A549 (cell line): ENCODE measurements at regions not wholly inside any gene's neighbourhood (a gene's known extent, or its start where the extent isn't known, plus 50 kb on each side); places are given as distances from the start of the nearest gene placed in this dataset.
A peak's percentile ranks its signal among the peaks of the same experiment; 100 is the strongest.

Experiments
- ATAC-seq, 2 experiments: fragments of 200-7000 bp in 1 of 2; fragments of >200 bp in 1 of 2; cut with Nextera tagmentation in 1 of 2; cut with Tn5 transposase in 1 of 2; 3 replicates each; pipeline versions ENCODE4 v1.8.0 to v1.9.1; 2018 to 2020; ENCODE audit warnings: mild to moderate bottlenecking in 1 of 2, moderate library complexity in 1 of 2
- CTCF ChIA-PET: fragments of 300-600 bp; sonication (Branson Sonifier 250); formaldehyde crosslinking; extraction: SDS; loops from one replicate; lab custom pipeline; 2021; ENCODE audit warnings: antibody characterized with exemption, inconsistent platforms; lab: Yijun Ruan, JAX
- POLR2A ChIA-PET: fragments of 350-600 bp; formaldehyde crosslinking; extraction: SDS; loops from one replicate; lab custom pipeline; 2021; ENCODE audit warnings: antibody characterized with exemption, inconsistent platforms; lab: Yijun Ruan, JAX
- DNase-seq, 2 experiments: peaks; one replicate each; pipeline versions ENCODE4 v3.0.0 to v3.0.0-alpha.2; 2011 to 2016; ENCODE audit warnings: low read depth in 1 of 2, low spot score in 1 of 2
- FAIRE-seq: peaks from 2 replicates; lab custom pipeline; 2011; peaks lifted over from hg19 to GRCh38; lab: Jason Lieb, UNC
- H3K27ac ChIP-seq, 2 experiments: fragments of >200 bp; sonication (Bioruptor Twin); formaldehyde crosslinking; 3 replicates each; pipeline ENCODE4 v1.5.1; 2016 to 2017
- H3K4me1 ChIP-seq: fragments of >200 bp; sonication (Bioruptor Twin); formaldehyde crosslinking; 3 replicates; pipeline ENCODE4 v1.6.1; 2016
- H3K4me2 ChIP-seq: fragments of >200 bp; sonication (Bioruptor Twin); formaldehyde crosslinking; 3 replicates; pipeline ENCODE4 v1.6.1; 2016
- H3K4me3 ChIP-seq: fragments of >200 bp; sonication (Bioruptor Twin); formaldehyde crosslinking; 3 replicates; pipeline ENCODE4 v1.5.1; 2016
- H3K9me3 ChIP-seq: fragments of >200 bp; sonication (Bioruptor Twin); formaldehyde crosslinking; 3 replicates; pipeline ENCODE4 v1.6.1; 2016
- CHD2 ChIP-seq: fragments of 150-350 bp; IDR thresholded peaks from 2 replicates; pipeline ENCODE4 v1.6.1; 2014; ENCODE audit warnings: low read length; ENCODE audit not compliant: partially characterized antibody
- CHD4 ChIP-seq: fragments of 200-600 bp; sonication (generic); IDR thresholded peaks from 2 replicates; pipeline ENCODE4 v1.6.1; 2016; ENCODE audit warnings: antibody characterized with exemption, mild to moderate bottlenecking, borderline replicate concordance
- CTCF ChIP-seq: fragments of >200 bp; sonication (Bioruptor Twin); formaldehyde crosslinking; IDR thresholded peaks from 3 replicates; pipeline ENCODE4 v1.5.1; 2016
- EHF ChIP-seq: fragments of 250-450 bp; sonication (Bioruptor Pico); IDR thresholded peaks from 2 replicates; pipeline ENCODE4 v1.5.0; 2020; ENCODE audit warnings: mild to moderate bottlenecking
- FOSL2 ChIP-seq, 2 experiments: fragments of 450-650 bp in 1 of 2; fragments of >200 bp in 1 of 2; sonication (Bioruptor Twin) in 1 of 2; formaldehyde crosslinking; IDR thresholded peaks; 2 replicates each; pipeline versions ENCODE4 v1.5.0 to v1.6.1; 2016 to 2020; ENCODE audit warnings: mild to moderate bottlenecking in 1 of 2, moderate library complexity in 1 of 2
- FOXS1 ChIP-seq: fragments of 250-450 bp; sonication (Bioruptor Pico); IDR thresholded peaks from 2 replicates; pipeline ENCODE4 v1.5.0; 2020; ENCODE audit warnings: mild to moderate bottlenecking, moderate library complexity
- HOXB5 ChIP-seq: fragments of 250-450 bp; sonication (Bioruptor Pico); IDR thresholded peaks from 2 replicates; pipeline ENCODE4 v1.5.0; 2020; ENCODE audit warnings: mild to moderate bottlenecking, moderate library complexity
- JUN ChIP-seq, 2 experiments: fragments of >200 bp; sonication (Bioruptor Twin); formaldehyde crosslinking; IDR thresholded peaks; 2 replicates in 1 of 2; 3 replicates in 1 of 2; pipeline ENCODE4 v1.6.1; 2016 to 2017
- JUNB ChIP-seq: fragments of >200 bp; sonication (Bioruptor Twin); formaldehyde crosslinking; IDR thresholded peaks from 2 replicates; pipeline ENCODE4 v1.6.1; 2016
- MAFK ChIP-seq: fragments of 450-650 bp; IDR thresholded peaks from 2 replicates; pipeline ENCODE4 v1.6.1; 2014; ENCODE audit not compliant: partially characterized antibody
- NFE2L2 ChIP-seq: fragments of 150-350 bp; conservative IDR thresholded peaks from 2 replicates; pipeline ENCODE4 v1.6.1; 2014; ENCODE audit warnings: low read length
- NR3C1 ChIP-seq: fragments of >200 bp; sonication (Bioruptor Twin); formaldehyde crosslinking; IDR thresholded peaks from 3 replicates; pipeline ENCODE4 v1.6.1; 2017
- PHF8 ChIP-seq: fragments of 200-600 bp; sonication (generic); IDR thresholded peaks from 2 replicates; pipeline ENCODE4 v1.6.1; 2016; ENCODE audit warnings: low read depth, mild to moderate bottlenecking, antibody characterized with exemption, moderate library complexity, borderline replicate concordance
- SREBF2 ChIP-seq: fragments of 450-650 bp; IDR thresholded peaks from 2 replicates; pipeline ENCODE4 v1.6.1; 2014; ENCODE audit warnings: mild to moderate bottlenecking, moderate library complexity
- TFCP2L1 ChIP-seq: fragments of 250-450 bp; sonication (Bioruptor Pico); IDR thresholded peaks from 2 replicates; pipeline ENCODE4 v1.5.0; 2021; ENCODE audit warnings: mild to moderate bottlenecking
- TP53 ChIP-seq: fragments of 250-450 bp; sonication (Bioruptor Pico); IDR thresholded peaks from 2 replicates; pipeline ENCODE4 v1.5.0; 2021; ENCODE audit warnings: mild to moderate bottlenecking, moderate library complexity
- ZFP36 ChIP-seq: fragments of 450-650 bp; IDR thresholded peaks from 2 replicates; pipeline ENCODE4 v1.6.1; 2014; ENCODE audit warnings: borderline replicate concordance; ENCODE audit not compliant: partially characterized antibody
- WGBS: methylation state at CpG from one replicate; pipeline ENCODE4 v1.1.6; 2017; ENCODE audit errors: missing lambda C conversion rate; 5-methylcytosine and 5-hydroxymethylcytosine counted together

DNA sequence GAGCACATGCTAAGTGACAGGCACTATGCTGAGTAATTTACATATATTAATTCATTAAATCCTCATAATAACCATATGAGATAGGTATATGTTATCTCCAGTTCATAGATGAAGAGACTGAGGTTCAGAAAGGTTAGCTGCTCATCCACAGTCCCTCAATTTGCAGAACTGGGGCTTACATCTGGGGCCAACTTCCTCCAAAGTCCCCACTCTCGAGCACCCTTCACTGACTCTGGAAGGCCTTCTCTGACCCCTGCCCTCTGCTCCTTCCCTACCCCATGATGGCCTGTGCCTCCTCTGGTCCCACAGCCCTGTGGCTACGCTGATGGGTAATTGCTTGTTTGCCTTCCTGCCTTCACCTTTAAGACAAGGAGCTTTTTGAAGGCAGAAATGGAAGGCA is 71.6 kb downstream of the C5orf15 start:
- Histone ChIP-seq H3K9me3 (no peaks in the 10 kb centered on the region), H3K27ac (no peak overlapping the region), H3K4me3 (no peak overlapping the region), H3K4me2 (no peak overlapping the region), H3K4me1 (no peaks in the 10 kb centered on the region)
- CTCF ChIA-PET: interaction anchor here (0.6 to 2.2 kb wide), 4 partner anchors 17 to 1138 kb away, joined by 3 to 11 read pairs (median 4); no protein-coding TSS in a partner anchor
- no peak for DNase-seq
- 42% methylated on average over 2 of the region's 2 CpGs for WGBS
- TF ChIP-seq FOSL2 (IDR thresholded peaks at IDR 0.05) (no peak), FOSL2 (CRISPR knock-in tag; IDR thresholded peaks at IDR 0.05) (no peak), JUN (IDR thresholded peaks at IDR 0.05) (no peak), ZFP36 (no peak), NFE2L2 (no peak), CHD4 (no peak), JUNB (no peak), TP53 (no peak), EHF (CRISPR knock-in tag) (no peak), HOXB5 (CRISPR knock-in tag) (no peak), FOXS1 (CRISPR knock-in tag) (no peak), PHF8 (no peak)
- POLR2A ChIA-PET: no interaction called here
- no peak for FAIRE-seq
- ATAC-seq: no peak

DNA sequence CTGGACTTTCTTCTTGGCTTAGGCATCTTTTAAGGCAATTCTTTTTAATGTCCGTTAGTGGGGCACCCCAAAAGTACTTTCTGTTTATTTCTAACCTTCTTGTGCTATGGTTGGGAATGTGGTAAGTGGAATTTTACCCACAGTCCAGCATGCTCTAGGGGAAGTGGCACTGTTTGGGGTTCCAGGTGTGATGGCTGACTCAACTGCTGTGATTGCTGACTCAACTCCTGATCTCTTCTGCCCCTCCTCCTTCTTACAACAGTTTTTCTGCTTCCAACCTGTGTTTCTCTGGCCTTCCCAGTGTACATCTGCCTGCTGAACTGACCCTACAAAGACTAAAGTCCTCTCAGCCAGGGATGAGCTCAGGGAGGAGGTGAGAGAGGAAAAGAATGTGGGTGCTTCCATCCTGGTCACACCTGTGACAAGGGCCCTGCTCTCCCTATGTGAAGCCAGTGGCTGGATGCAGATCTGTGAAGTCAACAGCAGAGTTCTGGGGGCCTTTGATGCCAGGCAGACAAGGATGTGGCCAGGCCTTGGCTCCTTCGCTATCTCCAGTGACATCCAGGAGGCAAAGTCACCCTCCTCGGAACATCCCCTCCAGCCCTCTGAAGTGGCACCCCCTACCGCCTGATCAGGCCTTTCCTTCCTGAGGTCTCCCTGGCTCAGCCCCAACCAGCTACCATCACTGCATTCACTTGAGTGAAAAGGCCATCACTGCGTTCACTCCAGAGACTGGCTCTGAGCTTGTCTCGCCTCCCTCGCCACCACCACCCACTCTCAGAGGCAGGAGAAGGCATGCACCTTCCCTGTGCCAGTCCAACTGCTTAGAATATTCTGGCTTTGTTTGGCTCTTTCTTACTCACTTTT is 72.2 kb downstream of the C5orf15 start:
- whole genome bisulfite sequencing: 86% methylated on average over 7 of the region's 7 CpGs
- no peak for DNase-seq
- TF ChIP-seq SREBF2: no peak
- POLR2A ChIA-PET: no interaction called here
- Histone ChIP-seq H3K4me1 (no peaks in the 10 kb centered on the region), H3K27ac (no peak overlapping the region), H3K4me2 (no peak overlapping the region), H3K9me3 (no peaks in the 10 kb centered on the region), H3K4me3 (no peak overlapping the region)
- CTCF ChIA-PET: interaction anchor here (1.2 to 2.2 kb wide), 3 partner anchors 17 to 472 kb away, joined by 3 to 11 read pairs (median 4); no protein-coding TSS in a partner anchor
- no peak for FAIRE-seq
- no peak for ATAC-seq

DNA sequence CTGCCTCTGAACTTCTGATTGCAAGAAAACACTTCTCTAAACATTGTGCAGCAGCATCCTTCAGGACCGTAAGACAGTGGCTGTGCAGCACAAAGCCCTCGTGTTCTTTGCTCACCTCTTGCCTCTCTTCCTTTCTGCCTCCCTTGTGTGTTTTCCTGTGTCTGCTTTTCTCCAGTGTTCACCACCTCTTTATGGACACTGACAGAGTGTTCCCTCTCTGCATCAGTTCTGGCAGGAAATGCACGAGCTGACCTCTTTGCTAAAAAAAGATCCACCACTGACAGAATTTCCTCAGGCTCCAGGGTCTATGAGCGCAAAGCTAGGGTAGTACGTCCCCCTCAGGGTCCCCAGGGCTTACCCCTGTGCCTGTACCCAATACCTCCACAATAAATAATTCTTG is 74.3 kb downstream of the C5orf15 start:
- Histone ChIP-seq H3K9me3 (no peaks in the 10 kb centered on the region), H3K27ac (no peak overlapping the region), H3K4me2 (no peak overlapping the region), H3K4me3 (no peak overlapping the region), H3K4me1 (no peaks in the 10 kb centered on the region)
- FAIRE-seq (no peak), ATAC-seq (no peak), DNase-seq (no peak)
- POLR2A ChIA-PET: no interaction called here
- CTCF ChIA-PET: interaction anchor here (1.2 to 3.6 kb wide), 3 partner anchors 10 to 51 kb away, joined by 3 to 17 read pairs (median 3); no protein-coding TSS in a partner anchor
- no peak for TF ChIP-seq ZFP36
- no peak for TF ChIP-seq TFCP2L1 (CRISPR knock-in tag)
- 54% methylated on average over 5 of the region's 5 CpGs for WGBS

GRCh38 chr5:133892774-133893173 is 75.7 kb downstream of the C5orf15 start:
- TF ChIP-seq NR3C1 (no peak), MAFK (no peak), CTCF (no peak), CHD2 (no peak)
- POLR2A ChIA-PET: no interaction called here
- 54% methylated on average over 3 of the region's 3 CpGs for WGBS

More at GRCh38 chr5:133892774-133893173, 75.7 kb downstream of the C5orf15 start:
- no peak overlapping the region for H3K4me3 ChIP-seq
- H3K4me2 ChIP-seq: no peak overlapping the region
- FAIRE-seq (no peak), DNase-seq (no peak), ATAC-seq (peak in 1 of 2 experiments; percentile 68; a peak in 3 of 6 replicates)
- no peaks in the 10 kb centered on the region for H3K9me3 ChIP-seq
- H3K27ac ChIP-seq: no peak overlapping the region
- CTCF ChIA-PET: interaction anchor here (3.6 kb wide), 1 partner anchor 23 kb away, joined by 17 read pairs; no protein-coding TSS in a partner anchor
- H3K4me1 ChIP-seq: no peaks in the 10 kb centered on the region
